H1 (cell line): ENCODE measurements at regions not wholly inside any gene's neighbourhood (a gene's known extent, or its start where the extent isn't known, plus 50 kb on each side); places are given as distances from the start of the nearest gene placed in this dataset.

Source experiments
- KDM1A ChIP-seq: fragments of 200-600, 300-600 bp; sonication (generic); IDR thresholded peaks from 2 replicates; pipeline ENCODE4 v1.7.1; 2016; ENCODE audit warnings: mild to moderate bottlenecking, low read length, borderline replicate concordance
- RNF2 ChIP-seq: fragments of 200-900, 300-1000 bp; sonication (generic); IDR thresholded peaks from 2 replicates; pipeline ENCODE4 v1.7.1; 2016; ENCODE audit warnings: borderline replicate concordance, low read depth, mild to moderate bottlenecking, antibody characterized with exemption, low read length; ENCODE audit not compliant: poor library complexity, severe bottlenecking; ENCODE audit errors: missing control alignments
- TCF12 ChIP-seq: IDR thresholded peaks from 2 replicates; pipeline ENCODE4 v1.6.1; 2011; ENCODE audit warnings: low read depth, mild to moderate bottlenecking, low read length
- YY1 ChIP-seq: IDR thresholded peaks from 2 replicates; pipeline ENCODE4 v1.6.1; 2011; ENCODE audit warnings: low read depth, mild to moderate bottlenecking, low read length

- TF ChIP-seq KDM1A (no peak), YY1 (no peak), RNF2 (no peak), TCF12 (no peak)
- TF ChIP-seq, all 59 proteins: peak for 0
These were observed 1020.5 kb downstream of the OTOL1 start (continued) for GRCh38 chr3:162517110-162517509.
